MM.1S (cell line): ENCODE measurements at regions not wholly inside any gene's neighbourhood (a gene's known extent, or its start where the extent isn't known, plus 50 kb on each side); places are given as distances from the start of the nearest gene placed in this dataset.

Experiments used
- DNase-seq: peaks from one replicate; pipeline ENCODE4 v3.0.0-alpha.2; 2015
- H2AFZ ChIP-seq: fragments of 300-600 bp; sonication (generic); 2 replicates; pipeline ENCODE4 v1.6.0; 2016; ENCODE audit warnings: antibody characterized with exemption, low read length
- H3F3A ChIP-seq: fragments of 300-600 bp; sonication (generic); 2 replicates; pipeline ENCODE4 v1.6.1; 2016; ENCODE audit warnings: mild to moderate bottlenecking, antibody characterized with exemption, low read length, moderate library complexity, mixed read lengths; ENCODE audit not compliant: insufficient read depth
- H3K27ac ChIP-seq: fragments of 300-600 bp; sonication (generic); 2 replicates; pipeline ENCODE4 v1.5.1; 2016; ENCODE audit warnings: mild to moderate bottlenecking, low read length
- H3K27me3 ChIP-seq: fragments of 300-600 bp; sonication (generic); replicated peaks from 2 replicates; pipeline ENCODE4 v1.6.0; 2016; ENCODE audit warnings: low read length; ENCODE audit not compliant: insufficient read depth
- H3K36me3 ChIP-seq: fragments of 300-600 bp; sonication (generic); replicated peaks from 2 replicates; pipeline ENCODE4 v1.6.1; 2016; ENCODE audit warnings: mild to moderate bottlenecking, low read length, mixed read lengths; ENCODE audit not compliant: insufficient read depth
- H3K4me1 ChIP-seq: fragments of 300-600 bp; sonication (generic); 2 replicates; pipeline ENCODE4 v1.6.1; 2016; ENCODE audit warnings: low read length, mixed read lengths
- H3K4me2 ChIP-seq: fragments of 300-600 bp; sonication (generic); 2 replicates; pipeline ENCODE4 v1.6.0; 2016; ENCODE audit warnings: low read depth, low read length
- H3K4me3 ChIP-seq: fragments of 300-600 bp; sonication (generic); 2 replicates; pipeline ENCODE4 v1.5.1; 2016; ENCODE audit warnings: low read length, mixed read lengths
- H3K79me2 ChIP-seq: fragments of 300-600 bp; sonication (generic); 2 replicates; pipeline ENCODE4 v1.6.1; 2016; ENCODE audit warnings: mixed run types, low read length, mixed read lengths
- H3K9ac ChIP-seq: fragments of 300-600 bp; sonication (generic); 2 replicates; pipeline ENCODE4 v1.6.1; 2016; ENCODE audit warnings: low read length, mixed read lengths
- H3K9me2 ChIP-seq: fragments of 300-600 bp; sonication (generic); replicated peaks from 2 replicates; pipeline ENCODE4 v1.6.1; 2016; ENCODE audit warnings: mild to moderate bottlenecking, low read length, mixed read lengths; ENCODE audit not compliant: insufficient read depth
- H3K9me3 ChIP-seq: fragments of 300-600 bp; sonication (generic); replicated peaks from 2 replicates; pipeline ENCODE4 v1.6.1; 2016; ENCODE audit warnings: mild to moderate bottlenecking, low read length, mixed read lengths; ENCODE audit not compliant: insufficient read depth
- H4K20me1 ChIP-seq: fragments of 300-600 bp; sonication (generic); 2 replicates; pipeline ENCODE4 v1.6.1; 2016; ENCODE audit warnings: mild to moderate bottlenecking, low read length, moderate library complexity, mixed read lengths; ENCODE audit not compliant: insufficient read depth
- EZH2 ChIP-seq: fragments of 300-600 bp; sonication (generic); optimal IDR thresholded peaks from 2 replicates; pipeline ENCODE3; 2017; ENCODE audit warnings: low read depth, mild to moderate bottlenecking, antibody characterized with exemption, low read length, mixed read lengths
- EZH2phosphoT487 ChIP-seq: fragments of 300-600 bp; sonication (generic); IDR thresholded peaks from 2 replicates; pipeline ENCODE4 v1.6.1; 2018; ENCODE audit warnings: antibody characterized with exemption, low read length
- TF ChIP-seq, protein P1 (sequence below): fragments of 300-600 bp; sonication (generic); IDR thresholded peaks from 2 replicates; pipeline ENCODE4 v1.5.1; 2016; ENCODE audit warnings: antibody characterized with exemption, low read length, mixed read lengths

DNA sequence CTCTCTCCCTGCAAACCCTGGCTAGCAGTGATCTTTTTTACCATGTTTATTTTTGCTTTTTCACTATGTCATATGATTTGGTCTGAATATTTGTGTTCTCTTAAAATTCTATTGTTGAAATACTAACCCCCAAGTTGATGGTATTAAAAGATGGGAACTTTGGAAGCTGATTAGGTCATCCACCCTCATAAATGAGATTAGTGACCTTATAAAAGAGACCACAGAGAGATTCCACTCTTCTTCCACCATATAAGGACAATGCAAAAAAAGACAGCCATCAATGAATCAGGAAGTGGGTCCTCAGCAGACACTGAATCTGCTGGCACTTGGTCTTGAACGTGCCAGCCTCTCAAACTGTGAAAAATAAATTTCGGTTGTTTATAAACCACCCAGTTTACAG is 112.8 kb upstream of the KCND2 start:
- Histone ChIP-seq H3K4me1 (no peaks in the 10 kb centered on the region), H3K9me2 (no peaks in the 10 kb centered on the region), H2AFZ (no peak overlapping the region), H3K27ac (no peak overlapping the region), H3K27me3 (no peaks in the 10 kb centered on the region), H3K79me2 (no peaks in the 10 kb centered on the region), H3K4me2 (no peak overlapping the region), H3K9me3 (no peaks in the 10 kb centered on the region), H4K20me1 (no peaks in the 10 kb centered on the region), H3F3A (no peaks in the 10 kb centered on the region), H3K4me3 (no peak overlapping the region), H3K36me3 (no peaks in the 10 kb centered on the region), H3K9ac (no peak overlapping the region)
- TF ChIP-seq EZH2phosphoT487 = no peak
- TF ChIP-seq, protein P1, sequence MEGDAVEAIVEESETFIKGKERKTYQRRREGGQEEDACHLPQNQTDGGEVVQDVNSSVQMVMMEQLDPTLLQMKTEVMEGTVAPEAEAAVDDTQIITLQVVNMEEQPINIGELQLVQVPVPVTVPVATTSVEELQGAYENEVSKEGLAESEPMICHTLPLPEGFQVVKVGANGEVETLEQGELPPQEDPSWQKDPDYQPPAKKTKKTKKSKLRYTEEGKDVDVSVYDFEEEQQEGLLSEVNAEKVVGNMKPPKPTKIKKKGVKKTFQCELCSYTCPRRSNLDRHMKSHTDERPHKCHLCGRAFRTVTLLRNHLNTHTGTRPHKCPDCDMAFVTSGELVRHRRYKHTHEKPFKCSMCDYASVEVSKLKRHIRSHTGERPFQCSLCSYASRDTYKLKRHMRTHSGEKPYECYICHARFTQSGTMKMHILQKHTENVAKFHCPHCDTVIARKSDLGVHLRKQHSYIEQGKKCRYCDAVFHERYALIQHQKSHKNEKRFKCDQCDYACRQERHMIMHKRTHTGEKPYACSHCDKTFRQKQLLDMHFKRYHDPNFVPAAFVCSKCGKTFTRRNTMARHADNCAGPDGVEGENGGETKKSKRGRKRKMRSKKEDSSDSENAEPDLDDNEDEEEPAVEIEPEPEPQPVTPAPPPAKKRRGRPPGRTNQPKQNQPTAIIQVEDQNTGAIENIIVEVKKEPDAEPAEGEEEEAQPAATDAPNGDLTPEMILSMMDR = no peak
- no peak for TF ChIP-seq EZH2
- no peak for DNase-seq

DNA sequence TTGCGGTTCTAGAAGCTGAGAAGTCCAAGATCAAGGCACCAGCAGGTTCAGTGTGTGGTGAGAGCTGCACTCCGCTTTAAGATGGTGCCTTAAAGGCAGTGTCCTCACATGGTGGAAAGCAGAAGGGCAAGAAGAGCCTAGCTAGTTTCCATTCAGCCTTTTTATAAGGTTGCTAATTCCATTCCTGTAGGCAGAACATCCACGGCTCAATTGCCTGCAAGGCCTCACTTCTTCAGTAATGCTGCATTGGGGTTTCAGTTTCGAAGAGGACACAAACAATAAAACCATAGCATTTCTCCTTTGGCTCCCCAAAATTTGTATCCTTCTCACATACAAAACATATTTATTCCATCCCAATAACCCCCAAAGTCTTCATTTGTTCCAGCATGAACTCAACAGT is 109.5 kb upstream of the KCND2 start:
- Histone ChIP-seq H3K36me3 (no peaks in the 10 kb centered on the region), H3K9ac (no peak overlapping the region), H3K27me3 (no peaks in the 10 kb centered on the region), H3K4me1 (no peaks in the 10 kb centered on the region), H2AFZ (no peak overlapping the region), H3K4me3 (no peak overlapping the region), H3K4me2 (no peak overlapping the region), H3K9me3 (no peaks in the 10 kb centered on the region), H3K79me2 (no peaks in the 10 kb centered on the region), H4K20me1 (no peaks in the 10 kb centered on the region), H3K9me2 (no peaks in the 10 kb centered on the region), H3F3A (no peaks in the 10 kb centered on the region), H3K27ac (no peak overlapping the region)
- DNase-seq = no peak
- TF ChIP-seq EZH2 = no peak
- no peak for TF ChIP-seq EZH2phosphoT487
- TF ChIP-seq, protein P1 = no peak

DNA sequence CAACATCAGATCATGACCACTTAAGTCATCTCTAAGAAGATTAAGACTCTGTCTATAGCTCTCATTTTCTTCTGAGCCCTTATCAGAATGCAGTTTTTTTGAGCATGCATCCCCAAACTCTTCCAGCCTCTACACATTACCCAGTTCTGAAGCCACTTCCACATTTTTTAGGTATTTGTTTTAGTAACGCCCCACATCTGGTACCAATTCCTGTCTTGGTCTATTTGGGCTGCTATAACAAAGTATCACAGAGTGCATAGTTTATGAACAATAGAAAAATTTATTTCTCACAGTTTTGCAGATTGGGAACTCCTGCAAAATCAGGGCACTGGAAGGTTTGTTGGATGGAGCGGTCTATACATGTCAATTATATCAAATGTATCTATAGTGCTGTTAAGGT is 107.7 kb upstream of the KCND2 start:
- TF ChIP-seq, protein P1 = no peak
- TF ChIP-seq EZH2 = no peak
- TF ChIP-seq EZH2phosphoT487 = no peak
- Histone ChIP-seq H3K4me3 (no peak overlapping the region), H3F3A (no peaks in the 10 kb centered on the region), H3K9me3 (no peaks in the 10 kb centered on the region), H3K79me2 (no peaks in the 10 kb centered on the region), H3K9ac (no peak overlapping the region), H3K4me1 (no peaks in the 10 kb centered on the region), H3K27me3 (no peaks in the 10 kb centered on the region), H2AFZ (no peak overlapping the region), H3K4me2 (no peak overlapping the region), H3K27ac (no peak overlapping the region), H3K9me2 (no peaks in the 10 kb centered on the region), H4K20me1 (no peaks in the 10 kb centered on the region), H3K36me3 (no peaks in the 10 kb centered on the region)
- DNase-seq = no peak

DNA sequence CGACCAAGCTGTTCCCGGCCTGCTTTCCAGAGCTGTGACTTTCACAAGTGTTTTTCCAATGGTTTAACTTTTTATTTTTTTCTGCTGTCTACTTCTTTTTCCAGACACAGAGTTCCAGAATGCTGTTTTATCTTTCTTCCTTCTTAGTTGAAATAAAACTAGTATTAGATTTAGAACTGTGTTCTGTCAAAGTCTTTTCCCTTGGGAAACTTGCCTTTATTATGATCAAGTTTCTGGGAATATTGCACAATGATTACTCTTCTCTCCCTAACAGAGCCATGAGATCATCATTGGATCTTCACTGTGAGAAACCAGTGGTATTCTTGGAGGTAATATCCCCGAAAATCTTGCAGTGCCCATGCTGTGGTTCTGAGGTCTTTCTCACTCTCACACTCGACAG is 104.9 kb upstream of the KCND2 start:
- H4K20me1 ChIP-seq = no peaks in the 10 kb centered on the region
- no peak overlapping the region for H3K9ac ChIP-seq
- no peak overlapping the region for H3K4me2 ChIP-seq
- H3K4me3 ChIP-seq = no peak overlapping the region
- no peaks in the 10 kb centered on the region for H3K27me3 ChIP-seq
- TF ChIP-seq EZH2phosphoT487 (no peak), EZH2 (no peak)
- TF ChIP-seq, protein P1 = no peak
- no peaks in the 10 kb centered on the region for H3K9me3 ChIP-seq
- no peak for DNase-seq
- H3K4me1 ChIP-seq = no peaks in the 10 kb centered on the region
- H3K36me3 ChIP-seq = no peaks in the 10 kb centered on the region
- no peaks in the 10 kb centered on the region for H3K79me2 ChIP-seq
- no peaks in the 10 kb centered on the region for H3K9me2 ChIP-seq
- no peak overlapping the region for H3K27ac ChIP-seq
- H2AFZ ChIP-seq = no peak overlapping the region
- no peaks in the 10 kb centered on the region for H3F3A ChIP-seq
